Body of pancreas (tissue), 4 donors: ENCODE measurements at regions not wholly inside any gene's neighbourhood (a gene's known extent, or its start where the extent isn't known, plus 50 kb on each side); places are given as distances from the start of the nearest gene placed in this dataset.

Experiments
- CTCF ChIP-seq, 7 experiments: fragments of 450-650 bp in 4 of 7; fragments of 200-600 bp in 3 of 7; sonication (generic) in 3 of 7; IDR thresholded peaks; one replicate each; pipeline ENCODE4 v1.5.1; 2016 to 2019; ENCODE audit warnings: antibody characterized with exemption in 7 of 7
- POLR2A ChIP-seq, 3 donors: fragments of 450-650 bp; IDR thresholded peaks; one replicate each; pipeline ENCODE4 v1.6.1; 2016; ENCODE audit warnings: antibody characterized with exemption in 3 of 3, mild to moderate bottlenecking in 2 of 3

- no peak for TF ChIP-seq POLR2A (IDR thresholded peaks at IDR 0.05)
- TF ChIP-seq CTCF (IDR thresholded peaks at IDR 0.05), result no peak
Observed at GRCh38 chr3:35537265-35537664, 102.1 kb upstream of the ARPP21 start.
